LNCAP (cell line): ENCODE measurements at regions not wholly inside any gene's neighbourhood (a gene's known extent, or its start where the extent isn't known, plus 50 kb on each side); places are given as distances from the start of the nearest gene placed in this dataset.

Experiments used
- TF ChIP-seq, protein P1 (sequence below): fragments of 450-650 bp; IDR thresholded peaks from 2 replicates; pipeline ENCODE4 v1.5.1; 2017; ENCODE audit warnings: mild to moderate bottlenecking

DNA sequence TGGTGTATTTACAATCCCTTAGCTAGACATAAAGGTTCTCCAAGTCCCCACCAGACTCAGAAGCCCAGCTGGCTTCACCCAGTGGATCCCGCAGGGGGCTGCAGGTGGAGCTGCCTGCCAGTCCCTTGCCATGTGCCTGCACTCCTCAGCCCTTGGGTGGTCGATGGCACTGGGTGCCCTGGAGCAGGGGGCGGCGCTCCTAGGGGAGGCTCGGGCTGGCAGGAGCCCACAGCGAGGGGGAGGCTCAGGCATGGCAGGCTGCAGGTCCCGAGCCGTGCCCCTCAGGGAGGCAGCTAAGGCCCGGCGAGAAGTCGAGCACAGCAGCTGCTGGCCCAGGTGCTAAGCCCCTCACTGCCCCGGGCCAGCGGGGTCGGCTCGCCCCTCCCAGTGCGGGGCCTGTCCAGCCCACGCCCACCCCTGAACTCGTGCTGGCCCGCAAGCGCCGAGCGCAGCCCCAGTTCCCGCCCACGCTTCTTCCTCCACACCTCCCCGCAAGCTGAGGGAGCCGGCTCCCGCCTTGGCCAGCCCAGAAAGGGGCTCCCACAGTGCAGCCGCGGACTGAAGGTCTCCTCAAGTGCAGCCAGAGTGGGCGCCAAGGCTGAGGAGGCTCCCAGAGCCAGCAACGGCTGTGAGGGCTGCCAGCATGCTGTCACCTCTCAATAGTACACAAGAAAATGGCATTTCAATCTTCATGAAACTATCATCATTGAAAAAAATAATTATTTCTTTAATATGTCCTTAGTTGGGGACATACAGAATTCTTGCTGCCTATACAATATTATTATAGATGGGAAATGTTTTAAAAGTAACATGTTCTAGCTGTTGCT is 189.1 kb downstream of the SLC7A11 start:
- TF ChIP-seq, protein P1, sequence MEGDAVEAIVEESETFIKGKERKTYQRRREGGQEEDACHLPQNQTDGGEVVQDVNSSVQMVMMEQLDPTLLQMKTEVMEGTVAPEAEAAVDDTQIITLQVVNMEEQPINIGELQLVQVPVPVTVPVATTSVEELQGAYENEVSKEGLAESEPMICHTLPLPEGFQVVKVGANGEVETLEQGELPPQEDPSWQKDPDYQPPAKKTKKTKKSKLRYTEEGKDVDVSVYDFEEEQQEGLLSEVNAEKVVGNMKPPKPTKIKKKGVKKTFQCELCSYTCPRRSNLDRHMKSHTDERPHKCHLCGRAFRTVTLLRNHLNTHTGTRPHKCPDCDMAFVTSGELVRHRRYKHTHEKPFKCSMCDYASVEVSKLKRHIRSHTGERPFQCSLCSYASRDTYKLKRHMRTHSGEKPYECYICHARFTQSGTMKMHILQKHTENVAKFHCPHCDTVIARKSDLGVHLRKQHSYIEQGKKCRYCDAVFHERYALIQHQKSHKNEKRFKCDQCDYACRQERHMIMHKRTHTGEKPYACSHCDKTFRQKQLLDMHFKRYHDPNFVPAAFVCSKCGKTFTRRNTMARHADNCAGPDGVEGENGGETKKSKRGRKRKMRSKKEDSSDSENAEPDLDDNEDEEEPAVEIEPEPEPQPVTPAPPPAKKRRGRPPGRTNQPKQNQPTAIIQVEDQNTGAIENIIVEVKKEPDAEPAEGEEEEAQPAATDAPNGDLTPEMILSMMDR = no peak

DNA sequence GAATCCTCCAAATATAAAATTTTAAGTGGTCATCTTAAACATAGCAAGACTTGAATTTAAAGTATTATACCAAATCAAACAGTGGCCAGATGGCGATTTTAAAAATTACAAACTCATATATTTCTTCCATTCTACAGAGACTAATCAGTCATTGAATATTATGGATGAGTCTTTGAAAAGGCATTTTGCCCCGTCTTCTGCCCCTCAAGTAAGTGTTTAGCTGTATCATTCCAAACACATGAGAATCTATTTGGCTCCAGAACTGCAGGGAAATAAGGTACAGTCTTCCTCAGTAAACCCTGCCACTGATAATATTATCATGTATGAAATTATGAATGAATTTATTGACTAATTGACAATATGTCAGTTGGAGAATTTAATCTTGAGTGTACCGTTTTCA is 191.0 kb downstream of the SLC7A11 start:
- TF ChIP-seq, protein P1 = no peak

DNA sequence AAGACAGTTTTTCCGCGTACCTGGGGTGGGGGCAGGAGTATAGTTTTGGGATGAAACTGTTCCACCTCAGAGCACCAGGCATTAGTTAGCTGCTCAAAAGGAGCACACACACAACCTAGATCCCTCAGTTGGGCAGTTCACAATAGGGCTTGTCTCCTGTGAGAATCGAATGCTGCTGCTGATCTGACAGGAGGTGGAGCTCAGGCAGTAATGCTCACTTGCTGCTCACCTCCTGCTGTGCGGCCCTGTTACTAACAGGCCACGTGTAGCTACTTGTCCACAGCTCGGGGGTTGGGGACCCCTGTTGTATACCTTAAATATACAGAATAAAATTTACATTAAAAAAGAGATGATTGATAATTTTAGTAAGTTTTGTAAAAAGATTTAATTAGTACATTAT is 191.5 kb downstream of the SLC7A11 start:
- TF ChIP-seq, protein P1 = no peak

DNA sequence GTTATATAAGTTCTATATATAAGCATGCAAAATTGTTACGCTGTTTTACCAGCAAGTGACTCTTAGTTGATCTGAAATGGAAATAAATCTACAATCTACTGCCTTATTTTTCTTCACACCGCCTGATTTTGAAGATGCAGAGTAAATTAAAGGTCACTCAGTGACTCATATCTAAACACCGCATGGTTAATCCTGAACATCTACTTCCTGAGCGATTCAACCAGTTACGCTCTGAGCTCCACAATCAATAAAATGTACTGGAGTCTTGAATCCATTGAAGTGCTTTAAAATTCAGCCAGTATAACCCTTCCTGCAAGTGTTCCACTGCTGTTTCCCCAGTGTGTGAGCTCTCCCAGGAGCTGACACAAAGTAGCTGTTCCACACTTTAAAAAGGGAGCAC is 192.8 kb downstream of the SLC7A11 start:
- TF ChIP-seq, protein P1 = no peak

DNA sequence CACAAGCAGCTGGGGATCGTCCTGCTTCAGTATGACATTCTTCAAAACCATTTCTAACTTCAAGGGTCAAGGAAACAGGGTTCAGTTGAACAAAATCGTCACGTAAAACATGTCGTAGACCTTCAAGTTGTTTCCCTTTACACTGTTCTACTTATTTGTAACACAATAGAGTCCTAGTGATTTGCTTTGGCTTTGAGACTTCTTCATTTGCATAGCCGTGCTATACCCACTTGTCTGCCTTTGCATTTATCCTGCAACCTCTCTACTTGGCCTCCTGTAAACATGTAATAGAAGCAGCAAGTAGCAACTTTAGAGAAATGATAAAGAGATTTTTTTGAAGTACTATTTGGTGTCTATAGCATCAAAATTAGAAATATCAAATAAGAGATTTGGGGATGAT is 194.9 kb downstream of the SLC7A11 start:
- TF ChIP-seq, protein P1 = no peak

DNA sequence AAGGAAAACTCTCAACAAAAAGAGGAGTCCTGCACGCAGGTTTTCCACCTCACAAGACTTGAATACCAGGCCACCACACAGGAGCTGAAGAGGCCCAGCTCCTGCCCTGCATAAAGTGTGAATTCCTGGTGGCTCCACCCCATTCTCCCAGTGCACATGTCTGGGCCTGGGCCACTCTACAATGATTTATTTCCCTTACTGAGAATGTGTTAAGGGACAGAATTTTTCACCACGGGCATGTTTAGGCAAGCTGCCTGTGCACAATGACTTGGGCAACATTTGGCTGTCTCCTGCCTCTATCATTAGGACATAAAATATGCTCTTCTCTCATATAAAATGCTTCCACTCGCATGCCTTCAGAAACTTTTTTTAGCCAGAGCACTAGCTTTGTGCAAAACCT is 197.1 kb downstream of the SLC7A11 start:
- TF ChIP-seq, protein P1 = no peak

DNA sequence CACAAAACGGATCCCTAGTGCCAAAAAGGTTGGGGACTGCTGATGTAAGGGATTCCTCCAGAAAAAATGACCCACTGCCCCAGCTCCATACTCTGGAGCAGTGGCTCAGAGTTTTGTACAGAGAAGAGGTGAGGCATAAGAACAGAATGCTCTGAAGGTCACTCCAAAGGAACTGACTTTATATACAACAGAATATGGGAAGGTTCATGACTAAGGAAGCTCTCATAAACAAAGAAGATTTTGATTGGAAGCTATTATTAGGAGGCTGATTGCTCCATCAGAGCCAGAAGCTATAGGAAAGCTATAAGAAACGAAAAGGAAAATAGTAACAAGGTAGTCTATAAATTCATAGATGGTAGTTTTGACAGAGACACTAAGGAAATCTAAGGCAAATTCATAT is 203.1 kb downstream of the SLC7A11 start:
- TF ChIP-seq, protein P1 = no peak
